Sigmoid colon (tissue), 4 donors: ENCODE measurements at regions not wholly inside any gene's neighbourhood (a gene's known extent, or its start where the extent isn't known, plus 50 kb on each side); places are given as distances from the start of the nearest gene placed in this dataset.

ENCODE experiments used
- CTCF ChIP-seq, 4 experiments: fragments of 450-650 bp in 3 of 4; fragments of 200-600 bp in 1 of 4; IDR thresholded peaks; one replicate each; pipeline ENCODE4 v1.5.1; 2016 to 2019; ENCODE audit warnings: antibody characterized with exemption in 4 of 4, mild to moderate bottlenecking in 3 of 4, moderate library complexity in 2 of 4
- EP300 ChIP-seq, 4 donors: sonication (generic); formaldehyde crosslinking; IDR thresholded peaks; one replicate each; pipeline ENCODE4 v1.6.1; 2017; ENCODE audit warnings: antibody characterized with exemption in 4 of 4
- POLR2A ChIP-seq, 2 donors: fragments of 450-650 bp; IDR thresholded peaks; one replicate each; pipeline ENCODE4 v1.6.1; 2016; ENCODE audit warnings: antibody characterized with exemption in 2 of 2, mild to moderate bottlenecking in 2 of 2, moderate library complexity in 2 of 2
- POLR2AphosphoS5 ChIP-seq, 4 donors: sonication (generic); formaldehyde crosslinking; IDR thresholded peaks; one replicate each; pipeline ENCODE4 v1.6.1; 2017; ENCODE audit warnings: antibody characterized with exemption in 4 of 4

- TF ChIP-seq CTCF (IDR thresholded peaks at IDR 0.05), result no peak
- TF ChIP-seq EP300 (IDR thresholded peaks at IDR 0.05), result no peak
- TF ChIP-seq POLR2A (IDR thresholded peaks at IDR 0.05), result no peak
- no peak for TF ChIP-seq POLR2AphosphoS5 (IDR thresholded peaks at IDR 0.05)
Measured at GRCh38 chr11:127136438-127136837, 135.9 kb upstream of the KIRREL3 start.
